Karpas-422 (cell line): ENCODE measurements at regions not wholly inside any gene's neighbourhood (a gene's known extent, or its start where the extent isn't known, plus 50 kb on each side); places are given as distances from the start of the nearest gene placed in this dataset.

Source experiments
- DNase-seq: peaks from one replicate; pipeline ENCODE4 v3.0.0-alpha.2; 2015
- H2AFZ ChIP-seq: fragments of 200-600 bp; sonication (generic); 2 replicates; pipeline ENCODE4 v1.6.1; 2014; ENCODE audit warnings: antibody characterized with exemption, low read length, mixed read lengths
- H3K27ac ChIP-seq: fragments of 200-600 bp; sonication (generic); 2 replicates; pipeline ENCODE4 v1.5.1; 2014; ENCODE audit warnings: mild to moderate bottlenecking, low read length, moderate library complexity
- H3K27me3 ChIP-seq: fragments of 200-600 bp; sonication (generic); 2 replicates; pipeline ENCODE4 v1.6.1; 2014; ENCODE audit warnings: low read length, mixed read lengths
- H3K36me3 ChIP-seq: fragments of 200-600 bp; sonication (generic); 2 replicates; pipeline ENCODE4 v1.6.1; 2014; ENCODE audit warnings: low read length, mixed read lengths; ENCODE audit not compliant: insufficient read depth
- H3K4me1 ChIP-seq: fragments of 200-600 bp; sonication (generic); 2 replicates; pipeline ENCODE4 v1.6.1; 2014; ENCODE audit warnings: mild to moderate bottlenecking, low read length, mixed read lengths
- H3K4me2 ChIP-seq: fragments of 200-600 bp; sonication (generic); 2 replicates; pipeline ENCODE4 v1.6.1; 2014; ENCODE audit warnings: low read length, low read depth, mild to moderate bottlenecking; ENCODE audit not compliant: poor library complexity, severe bottlenecking
- H3K4me3 ChIP-seq: fragments of 200-600 bp; sonication (generic); 2 replicates; pipeline ENCODE4 v1.5.1; 2014; ENCODE audit warnings: mild to moderate bottlenecking, antibody characterized with exemption, low read length, mixed read lengths
- H3K79me2 ChIP-seq: fragments of 200-600 bp; sonication (generic); 2 replicates; pipeline ENCODE4 v1.6.1; 2014; ENCODE audit warnings: mild to moderate bottlenecking, low read length, mixed read lengths
- H3K9ac ChIP-seq: fragments of 200-600 bp; sonication (generic); 2 replicates; pipeline ENCODE4 v1.6.0; 2014; ENCODE audit warnings: low read length
- H3K9me2 ChIP-seq: fragments of 200-600 bp; sonication (generic), shearing (Covaris generic); replicated peaks from 2 replicates; pipeline ENCODE4 v1.6.0; 2014; ENCODE audit warnings: mild to moderate bottlenecking, low read length, moderate library complexity; ENCODE audit not compliant: insufficient read depth
- H3K9me3 ChIP-seq: fragments of 300-700, 200-600 bp; sonication (generic); 2 replicates; pipeline ENCODE4 v1.6.1; 2014; ENCODE audit warnings: low read length, mixed read lengths
- H4K20me1 ChIP-seq: fragments of 200-600 bp; sonication (generic); 2 replicates; pipeline ENCODE4 v1.6.1; 2014; ENCODE audit warnings: mild to moderate bottlenecking, antibody characterized with exemption, low read length, low read depth; ENCODE audit not compliant: insufficient read depth

- H3K79me2 ChIP-seq = no peaks in the 10 kb centered on the region
- no peak for DNase-seq
- no peak overlapping the region for H3K4me3 ChIP-seq
- no peak overlapping the region for H3K4me2 ChIP-seq
- H3K4me1 ChIP-seq = no peaks in the 10 kb centered on the region
- H3K27me3 ChIP-seq = no peaks in the 10 kb centered on the region
- H4K20me1 ChIP-seq = no peaks in the 10 kb centered on the region
- H3K9me2 ChIP-seq = no peaks in the 10 kb centered on the region
- no peak overlapping the region for H3K9ac ChIP-seq
- H3K27ac ChIP-seq = no peak overlapping the region
- H3K36me3 ChIP-seq = no peaks in the 10 kb centered on the region
- H3K9me3 ChIP-seq = no peaks in the 10 kb centered on the region
- no peak overlapping the region for H2AFZ ChIP-seq
Measured at GRCh38 chr9:79240774-79241173, 331.0 kb upstream of the TLE4 start.

- H2AFZ ChIP-seq = no peak overlapping the region
- no peaks in the 10 kb centered on the region for H4K20me1 ChIP-seq
- DNase-seq = no peak
- no peaks in the 10 kb centered on the region for H3K9me3 ChIP-seq
- H3K9ac ChIP-seq = no peak overlapping the region
- H3K4me3 ChIP-seq = no peak overlapping the region
- no peak overlapping the region for H3K27ac ChIP-seq
- no peaks in the 10 kb centered on the region for H3K4me1 ChIP-seq
- no peaks in the 10 kb centered on the region for H3K9me2 ChIP-seq
- H3K27me3 ChIP-seq = no peaks in the 10 kb centered on the region
- no peaks in the 10 kb centered on the region for H3K36me3 ChIP-seq
- H3K4me2 ChIP-seq = no peak overlapping the region
- no peaks in the 10 kb centered on the region for H3K79me2 ChIP-seq
Measured at GRCh38 chr9:79242489-79242888, 329.3 kb upstream of the TLE4 start.

- Histone ChIP-seq H2AFZ (no peak overlapping the region), H3K9me3 (no peaks in the 10 kb centered on the region), H3K9me2 (no peaks in the 10 kb centered on the region), H3K4me3 (no peak overlapping the region), H3K79me2 (no peaks in the 10 kb centered on the region), H3K4me1 (no peaks in the 10 kb centered on the region), H3K4me2 (no peak overlapping the region), H4K20me1 (no peaks in the 10 kb centered on the region), H3K27ac (no peak overlapping the region), H3K36me3 (no peaks in the 10 kb centered on the region), H3K9ac (no peak overlapping the region), H3K27me3 (no peaks in the 10 kb centered on the region)
- no peak for DNase-seq
Measured at GRCh38 chr9:79246170-79246569, 325.6 kb upstream of the TLE4 start.

GRCh38 chr9:79247021-79247420, 324.7 kb upstream of the TLE4 start:
- Histone ChIP-seq H3K4me3 (no peak overlapping the region), H2AFZ (no peak overlapping the region), H3K9ac (no peak overlapping the region), H3K27me3 (no peaks in the 10 kb centered on the region), H3K4me2 (no peak overlapping the region), H3K27ac (no peak overlapping the region), H3K9me2 (no peaks in the 10 kb centered on the region), H3K36me3 (no peaks in the 10 kb centered on the region), H3K9me3 (no peaks in the 10 kb centered on the region), H3K79me2 (no peaks in the 10 kb centered on the region), H3K4me1 (no peaks in the 10 kb centered on the region), H4K20me1 (no peaks in the 10 kb centered on the region)
- no peak for DNase-seq

- no peak for DNase-seq
- no peak overlapping the region for H3K4me3 ChIP-seq
- no peak overlapping the region for H3K9ac ChIP-seq
- no peaks in the 10 kb centered on the region for H3K9me2 ChIP-seq
- H3K27me3 ChIP-seq = no peaks in the 10 kb centered on the region
- H3K79me2 ChIP-seq = no peaks in the 10 kb centered on the region
- H4K20me1 ChIP-seq = no peaks in the 10 kb centered on the region
- no peak overlapping the region for H2AFZ ChIP-seq
- no peak overlapping the region for H3K4me2 ChIP-seq
- no peaks in the 10 kb centered on the region for H3K36me3 ChIP-seq
- no peak overlapping the region for H3K27ac ChIP-seq
- H3K4me1 ChIP-seq = no peaks in the 10 kb centered on the region
- no peaks in the 10 kb centered on the region for H3K9me3 ChIP-seq
Measured at GRCh38 chr9:79250806-79251205, 321.0 kb upstream of the TLE4 start.

- Histone ChIP-seq H3K79me2 (no peaks in the 10 kb centered on the region), H3K9ac (no peak overlapping the region), H2AFZ (no peak overlapping the region), H3K27me3 (no peaks in the 10 kb centered on the region), H3K4me1 (no peaks in the 10 kb centered on the region), H4K20me1 (no peaks in the 10 kb centered on the region), H3K27ac (no peak overlapping the region), H3K36me3 (no peaks in the 10 kb centered on the region), H3K9me2 (no peaks in the 10 kb centered on the region), H3K9me3 (no peaks in the 10 kb centered on the region), H3K4me2 (no peak overlapping the region), H3K4me3 (no peak overlapping the region)
- peak; percentile 56 for DNase-seq
Measured at GRCh38 chr9:79254900-79255650, 316.7 kb upstream of the TLE4 start.

- no peak for DNase-seq
- H3K27me3 ChIP-seq = no peaks in the 10 kb centered on the region
Measured at GRCh38 chr9:79255651-79256260, 316.0 kb upstream of the TLE4 start.

GRCh38 chr9:79256691-79257213, 315.0 kb upstream of the TLE4 start:
- Histone ChIP-seq H3K9me3 (no peaks in the 10 kb centered on the region), H3K9ac (no peak overlapping the region), H4K20me1 (no peaks in the 10 kb centered on the region), H3K36me3 (no peaks in the 10 kb centered on the region), H3K4me3 (no peak overlapping the region), H3K27me3 (no peaks in the 10 kb centered on the region), H3K79me2 (no peaks in the 10 kb centered on the region), H3K4me2 (no peak overlapping the region), H2AFZ (no peak overlapping the region), H3K9me2 (no peaks in the 10 kb centered on the region), H3K27ac (no peak overlapping the region), H3K4me1 (no peaks in the 10 kb centered on the region)
- DNase-seq = no peak

More at GRCh38 chr9:79255651-79256260, 316.0 kb upstream of the TLE4 start:
- H3K9me3 ChIP-seq = no peaks in the 10 kb centered on the region
- no peak overlapping the region for H3K4me3 ChIP-seq
- H3K36me3 ChIP-seq = no peaks in the 10 kb centered on the region
- H3K9me2 ChIP-seq = no peaks in the 10 kb centered on the region
- no peak overlapping the region for H2AFZ ChIP-seq
- H3K4me1 ChIP-seq = no peaks in the 10 kb centered on the region
- H3K9ac ChIP-seq = no peak overlapping the region
- H3K4me2 ChIP-seq = no peak overlapping the region
- no peaks in the 10 kb centered on the region for H4K20me1 ChIP-seq
- no peaks in the 10 kb centered on the region for H3K79me2 ChIP-seq
- H3K27ac ChIP-seq = no peak overlapping the region
